Left ventricle myocardium inferior (tissue), 1 donor: ENCODE measurements at regions not wholly inside any gene's neighbourhood (a gene's known extent, or its start where the extent isn't known, plus 50 kb on each side); places are given as distances from the start of the nearest gene placed in this dataset.
"Not testable (repeated sequence)": the region's sequence is repeated elsewhere in the genome, so short reads cannot be mapped to it uniquely, and the experiment has no call there.

Experiments used
- DNase-seq: peaks from one replicate; pipeline ENCODE4 v3.0.0-alpha.2; 2020
- H3K27ac ChIP-seq: fragments of 200-600 bp; replicated peaks from 2 replicates; pipeline ENCODE4 v1.8.0; 2021
- H3K27me3 ChIP-seq: fragments of 200-600 bp; 2 replicates; pipeline ENCODE4 v1.8.0; 2021; ENCODE audit warnings: low read depth
- H3K36me3 ChIP-seq: fragments of 200-600 bp; 2 replicates; pipeline ENCODE4 v1.8.0; 2021
- H3K4me1 ChIP-seq: fragments of 200-600 bp; 2 replicates; pipeline ENCODE4 v1.8.0; 2021
- H3K4me3 ChIP-seq: fragments of 200-600 bp; 2 replicates; pipeline ENCODE4 v1.8.0; 2021; ENCODE audit warnings: mild to moderate bottlenecking, moderate library complexity
- H3K9me3 ChIP-seq: fragments of 200-600 bp; replicated peaks from 2 replicates; pipeline ENCODE4 v1.8.0; 2021
- intact Hi-C: fragments of 100-400 bp; cut with micrococcal nuclease; formaldehyde crosslinking; loops from one replicate; pipeline ENCODE4 v1.11.0; 2022
- TF ChIP-seq, protein P1 (sequence below): fragments of 200-600 bp; IDR thresholded peaks from 2 replicates; pipeline ENCODE4 v1.8.0; 2021; ENCODE audit warnings: antibody characterized with exemption, mild to moderate bottlenecking, borderline replicate concordance
- donor health status: DM: no; HTN: yes; CAD: no; lungs with severe emphysema.

DNA sequence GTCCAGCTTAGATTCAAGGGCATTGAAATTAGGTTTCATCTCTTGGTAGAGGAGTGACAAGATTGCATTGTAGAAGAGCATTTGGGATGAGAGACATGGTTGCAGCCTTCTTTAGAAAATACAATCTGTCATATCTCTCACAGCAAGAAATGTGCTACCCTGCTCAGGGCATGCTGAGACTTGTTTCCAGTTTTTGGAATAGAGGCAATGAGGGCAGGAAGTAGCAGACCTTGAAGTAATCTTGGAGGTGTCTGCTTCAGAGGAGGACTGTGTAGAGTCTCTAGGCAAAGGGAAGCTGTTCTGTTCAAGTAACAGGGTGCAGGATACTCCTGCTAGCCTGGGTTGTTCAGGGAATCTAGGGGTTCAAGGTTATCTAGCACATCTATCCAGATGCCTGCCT lies 116.1 kb upstream of the ZNF827 start:
- no peak overlapping the region for H3K4me3 ChIP-seq
- intact Hi-C loops, result no loop called here
- no peaks in the 10 kb centered on the region for H3K9me3 ChIP-seq
- TF ChIP-seq, protein P1, sequence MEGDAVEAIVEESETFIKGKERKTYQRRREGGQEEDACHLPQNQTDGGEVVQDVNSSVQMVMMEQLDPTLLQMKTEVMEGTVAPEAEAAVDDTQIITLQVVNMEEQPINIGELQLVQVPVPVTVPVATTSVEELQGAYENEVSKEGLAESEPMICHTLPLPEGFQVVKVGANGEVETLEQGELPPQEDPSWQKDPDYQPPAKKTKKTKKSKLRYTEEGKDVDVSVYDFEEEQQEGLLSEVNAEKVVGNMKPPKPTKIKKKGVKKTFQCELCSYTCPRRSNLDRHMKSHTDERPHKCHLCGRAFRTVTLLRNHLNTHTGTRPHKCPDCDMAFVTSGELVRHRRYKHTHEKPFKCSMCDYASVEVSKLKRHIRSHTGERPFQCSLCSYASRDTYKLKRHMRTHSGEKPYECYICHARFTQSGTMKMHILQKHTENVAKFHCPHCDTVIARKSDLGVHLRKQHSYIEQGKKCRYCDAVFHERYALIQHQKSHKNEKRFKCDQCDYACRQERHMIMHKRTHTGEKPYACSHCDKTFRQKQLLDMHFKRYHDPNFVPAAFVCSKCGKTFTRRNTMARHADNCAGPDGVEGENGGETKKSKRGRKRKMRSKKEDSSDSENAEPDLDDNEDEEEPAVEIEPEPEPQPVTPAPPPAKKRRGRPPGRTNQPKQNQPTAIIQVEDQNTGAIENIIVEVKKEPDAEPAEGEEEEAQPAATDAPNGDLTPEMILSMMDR, result no peak
- no peak for DNase-seq
- H3K36me3 ChIP-seq, result no peaks in the 10 kb centered on the region
- no peak overlapping the region for H3K27ac ChIP-seq
- H3K4me1 ChIP-seq, result no peaks in the 10 kb centered on the region
- H3K27me3 ChIP-seq, result peaks cover 7% of the 10 kb centered on the region

DNA sequence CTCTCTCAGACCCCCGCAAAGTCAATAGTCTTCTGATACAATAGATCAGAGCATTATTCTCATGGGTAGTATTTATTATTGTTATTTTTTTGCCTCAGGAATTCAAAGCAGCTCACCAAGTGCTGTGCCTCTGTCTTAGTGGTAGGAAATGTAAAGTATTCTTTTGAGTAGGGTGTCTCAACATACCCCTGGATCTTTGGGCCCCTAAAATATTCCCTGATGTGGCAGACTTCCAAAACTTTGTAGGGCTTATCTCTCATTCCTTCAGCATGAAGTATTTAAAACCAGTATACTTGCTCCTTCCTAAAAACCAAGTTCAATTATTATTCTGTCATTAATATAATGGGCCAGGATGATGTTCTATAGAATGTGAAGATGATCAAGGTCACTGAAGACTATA lies 115.3 kb upstream of the ZNF827 start:
- no peak overlapping the region for H3K27ac ChIP-seq
- no peaks in the 10 kb centered on the region for H3K9me3 ChIP-seq
- H3K27me3 ChIP-seq, result no peaks in the 10 kb centered on the region
- DNase-seq, result no peak
- intact Hi-C loops, result no loop called here
- no peaks in the 10 kb centered on the region for H3K4me1 ChIP-seq
- TF ChIP-seq, protein P1, result no peak
- no peaks in the 10 kb centered on the region for H3K36me3 ChIP-seq
- H3K4me3 ChIP-seq, result no peak overlapping the region

- H3K27ac ChIP-seq, result no peak overlapping the region
- intact Hi-C loops, result no loop called here
- H3K4me3 ChIP-seq, result no peak overlapping the region
- no peaks in the 10 kb centered on the region for H3K36me3 ChIP-seq
- peaks cover 10% of the 10 kb centered on the region for H3K9me3 ChIP-seq
- TF ChIP-seq, protein P1, result no peak
- no peaks in the 10 kb centered on the region for H3K27me3 ChIP-seq
- no peaks in the 10 kb centered on the region for H3K4me1 ChIP-seq
- DNase-seq, result no peak
Observed at GRCh38 chr4:146051728-146052391, 113.2 kb upstream of the ZNF827 start.

DNA sequence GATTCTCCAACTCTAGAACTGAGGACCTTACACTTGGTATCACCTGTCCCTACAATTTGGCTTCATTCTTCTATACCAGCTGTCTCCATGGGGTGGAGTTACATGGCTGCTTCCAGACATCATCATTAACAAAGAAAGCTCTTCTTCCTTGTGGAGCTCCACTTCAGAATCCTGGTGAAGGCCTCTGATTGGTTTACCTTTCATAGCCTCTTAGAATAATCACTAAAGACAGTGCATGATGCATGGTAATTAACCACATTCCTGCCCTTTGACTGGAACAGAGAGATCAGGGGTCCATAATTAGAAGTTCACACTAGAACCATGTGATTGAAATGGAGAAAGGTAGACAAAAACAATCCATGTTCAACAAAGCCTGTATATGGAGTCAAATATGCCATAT lies 112.6 kb upstream of the ZNF827 start:
- DNase-seq, result no peak
- intact Hi-C loops, result no loop called here
- peaks cover 10% of the 10 kb centered on the region for H3K9me3 ChIP-seq
- no peak overlapping the region for H3K27ac ChIP-seq
- H3K4me3 ChIP-seq, result no peak overlapping the region
- no peaks in the 10 kb centered on the region for H3K36me3 ChIP-seq
- H3K4me1 ChIP-seq, result no peaks in the 10 kb centered on the region
- TF ChIP-seq, protein P1, result no peak
- H3K27me3 ChIP-seq, result no peaks in the 10 kb centered on the region

- no peak for DNase-seq
- TF ChIP-seq, protein P1, result no peak
Observed at GRCh38 chr4:146049802-146050201, 111.2 kb upstream of the ZNF827 start.

DNA sequence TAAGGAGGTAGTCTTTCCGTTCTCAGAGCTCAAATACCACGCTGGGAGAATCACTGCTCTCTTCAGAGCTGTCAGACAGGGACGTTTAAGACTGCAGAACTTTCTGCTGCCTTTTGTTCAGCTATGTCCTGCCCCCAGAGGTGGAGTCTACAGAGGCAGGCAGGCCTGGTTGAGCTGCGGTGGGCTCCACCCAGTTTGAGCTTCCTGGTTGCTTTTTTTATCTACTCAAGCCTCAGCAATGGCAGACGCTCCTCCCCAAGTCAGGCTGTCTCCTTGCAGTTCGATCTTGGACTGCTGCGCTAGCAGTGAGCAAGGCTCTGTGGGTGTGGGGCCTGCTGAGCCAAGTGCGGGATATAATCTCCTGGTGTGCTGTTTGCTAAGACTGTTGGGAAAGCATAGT lies 109.1 kb upstream of the ZNF827 start:
- H3K27me3 ChIP-seq, H3K27ac ChIP-seq, H3K4me3 ChIP-seq, DNase-seq, H3K36me3 ChIP-seq, intact Hi-C loops, H3K4me1 ChIP-seq: not testable (repeated sequence)
- H3K9me3 ChIP-seq, result peaks cover 20% of the 10 kb centered on the region

More at GRCh38 chr4:146049802-146050201, 111.2 kb upstream of the ZNF827 start:
- no peaks in the 10 kb centered on the region for H3K27me3 ChIP-seq
- no peaks in the 10 kb centered on the region for H3K36me3 ChIP-seq
- no peak overlapping the region for H3K4me3 ChIP-seq
- no peaks in the 10 kb centered on the region for H3K4me1 ChIP-seq
- H3K27ac ChIP-seq, result no peak overlapping the region
- H3K9me3 ChIP-seq, result peaks cover 10% of the 10 kb centered on the region
- intact Hi-C loops, result no loop called here
